Sigmoid colon (tissue), 4 donors: ENCODE measurements at regions not wholly inside any gene's neighbourhood (a gene's known extent, or its start where the extent isn't known, plus 50 kb on each side); places are given as distances from the start of the nearest gene placed in this dataset.

Source experiments
- EP300 ChIP-seq, 4 donors: sonication (generic); formaldehyde crosslinking; IDR thresholded peaks; one replicate each; pipeline ENCODE4 v1.6.1; 2017; ENCODE audit warnings: antibody characterized with exemption in 4 of 4
- POLR2A ChIP-seq, 2 donors: fragments of 450-650 bp; IDR thresholded peaks; one replicate each; pipeline ENCODE4 v1.6.1; 2016; ENCODE audit warnings: antibody characterized with exemption in 2 of 2, mild to moderate bottlenecking in 2 of 2, moderate library complexity in 2 of 2
- TF ChIP-seq, protein P1 (sequence below), 4 experiments: fragments of 450-650 bp in 3 of 4; fragments of 200-600 bp in 1 of 4; IDR thresholded peaks; one replicate each; pipeline ENCODE4 v1.5.1; 2016 to 2019; ENCODE audit warnings: antibody characterized with exemption in 4 of 4, mild to moderate bottlenecking in 3 of 4, moderate library complexity in 2 of 4

DNA sequence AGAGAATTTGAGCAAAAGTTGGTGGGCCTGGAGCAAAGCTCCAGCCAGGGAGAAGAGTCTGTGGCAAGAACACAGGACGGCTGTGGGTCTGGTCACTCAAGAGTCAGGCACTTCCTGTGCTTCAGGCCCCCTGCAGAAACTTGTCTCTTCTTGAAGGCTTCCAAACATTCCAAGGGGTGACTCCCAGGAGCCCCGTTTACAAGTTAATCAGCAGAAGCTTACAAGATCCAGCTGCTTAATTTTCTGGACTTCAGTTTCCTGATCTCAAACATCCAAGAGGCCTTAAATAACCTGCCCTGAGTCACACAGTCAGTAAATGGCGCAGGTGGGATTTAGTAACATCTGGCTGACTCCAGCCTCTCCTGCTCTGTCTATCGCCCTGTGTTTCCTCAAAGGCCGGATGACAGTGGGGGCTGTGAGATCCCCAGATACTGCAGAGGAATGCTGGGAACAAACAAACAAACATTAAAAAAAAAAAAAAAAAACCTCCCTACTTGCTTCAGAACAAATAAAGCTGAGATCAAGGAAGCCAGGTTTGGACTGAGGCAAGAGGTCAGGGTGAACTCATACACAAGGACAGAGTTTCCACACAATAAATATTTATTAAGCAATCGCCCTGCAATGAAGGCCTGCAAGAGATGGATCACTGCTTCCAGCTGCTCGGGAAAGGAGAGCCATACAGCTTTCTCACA, 175.4 kb upstream of the RFC3 start:
- TF ChIP-seq, protein P1, sequence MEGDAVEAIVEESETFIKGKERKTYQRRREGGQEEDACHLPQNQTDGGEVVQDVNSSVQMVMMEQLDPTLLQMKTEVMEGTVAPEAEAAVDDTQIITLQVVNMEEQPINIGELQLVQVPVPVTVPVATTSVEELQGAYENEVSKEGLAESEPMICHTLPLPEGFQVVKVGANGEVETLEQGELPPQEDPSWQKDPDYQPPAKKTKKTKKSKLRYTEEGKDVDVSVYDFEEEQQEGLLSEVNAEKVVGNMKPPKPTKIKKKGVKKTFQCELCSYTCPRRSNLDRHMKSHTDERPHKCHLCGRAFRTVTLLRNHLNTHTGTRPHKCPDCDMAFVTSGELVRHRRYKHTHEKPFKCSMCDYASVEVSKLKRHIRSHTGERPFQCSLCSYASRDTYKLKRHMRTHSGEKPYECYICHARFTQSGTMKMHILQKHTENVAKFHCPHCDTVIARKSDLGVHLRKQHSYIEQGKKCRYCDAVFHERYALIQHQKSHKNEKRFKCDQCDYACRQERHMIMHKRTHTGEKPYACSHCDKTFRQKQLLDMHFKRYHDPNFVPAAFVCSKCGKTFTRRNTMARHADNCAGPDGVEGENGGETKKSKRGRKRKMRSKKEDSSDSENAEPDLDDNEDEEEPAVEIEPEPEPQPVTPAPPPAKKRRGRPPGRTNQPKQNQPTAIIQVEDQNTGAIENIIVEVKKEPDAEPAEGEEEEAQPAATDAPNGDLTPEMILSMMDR (IDR thresholded peaks at IDR 0.05), result no peak
- TF ChIP-seq POLR2A (IDR thresholded peaks at IDR 0.05), result no peak
- peak in 2 of 4 donors; percentile 3 to 19 for TF ChIP-seq EP300 (IDR thresholded peaks at IDR 0.05)
